ENCODE measurements at regions not wholly inside any gene's neighbourhood (a gene's known extent, or its start where the extent isn't known, plus 50 kb on each side); places are given as distances from the start of the nearest gene placed in this dataset.

DNA sequence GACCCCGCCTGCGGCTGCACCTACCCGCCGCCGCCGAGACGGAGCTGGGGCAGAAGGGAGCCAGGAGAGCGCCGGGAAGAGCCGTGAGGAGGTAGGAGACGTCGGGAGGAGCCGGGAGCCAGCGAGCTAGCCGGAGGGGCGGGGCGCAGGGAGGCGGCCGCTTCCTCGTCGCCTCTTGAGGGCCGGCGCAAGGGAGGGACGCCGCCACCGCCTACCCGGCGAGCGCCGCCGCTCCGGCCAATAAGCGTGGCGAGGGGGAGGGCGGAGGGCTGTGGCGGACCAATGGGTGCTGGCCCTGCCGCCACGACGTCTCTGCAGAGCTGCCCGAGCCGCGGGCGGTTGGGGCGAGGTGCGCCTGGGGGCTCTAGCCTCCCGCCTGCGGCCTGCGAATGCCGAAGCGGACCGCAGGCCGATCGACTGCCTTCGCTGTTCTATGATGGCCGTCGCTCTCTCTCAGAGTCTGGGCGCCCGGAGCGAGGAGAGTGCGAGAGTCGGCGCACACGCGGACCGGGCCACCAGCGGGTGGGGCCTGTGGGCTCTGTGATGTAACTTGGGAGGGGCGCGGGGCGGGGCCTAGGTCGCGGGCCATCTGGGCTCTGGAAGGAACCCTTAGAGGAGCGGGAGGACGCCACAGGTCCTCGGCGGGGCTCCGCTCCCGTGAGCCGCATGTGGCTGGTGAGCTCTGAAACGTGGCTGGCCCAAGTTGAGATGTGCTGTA, 72.7 kb upstream of the MAP4 start:
- TF ChIP-seq EZH2 (IDR thresholded peaks at IDR 0.05; ENCODE audit: low read length), result no peak
- TF ChIP-seq, protein P1, sequence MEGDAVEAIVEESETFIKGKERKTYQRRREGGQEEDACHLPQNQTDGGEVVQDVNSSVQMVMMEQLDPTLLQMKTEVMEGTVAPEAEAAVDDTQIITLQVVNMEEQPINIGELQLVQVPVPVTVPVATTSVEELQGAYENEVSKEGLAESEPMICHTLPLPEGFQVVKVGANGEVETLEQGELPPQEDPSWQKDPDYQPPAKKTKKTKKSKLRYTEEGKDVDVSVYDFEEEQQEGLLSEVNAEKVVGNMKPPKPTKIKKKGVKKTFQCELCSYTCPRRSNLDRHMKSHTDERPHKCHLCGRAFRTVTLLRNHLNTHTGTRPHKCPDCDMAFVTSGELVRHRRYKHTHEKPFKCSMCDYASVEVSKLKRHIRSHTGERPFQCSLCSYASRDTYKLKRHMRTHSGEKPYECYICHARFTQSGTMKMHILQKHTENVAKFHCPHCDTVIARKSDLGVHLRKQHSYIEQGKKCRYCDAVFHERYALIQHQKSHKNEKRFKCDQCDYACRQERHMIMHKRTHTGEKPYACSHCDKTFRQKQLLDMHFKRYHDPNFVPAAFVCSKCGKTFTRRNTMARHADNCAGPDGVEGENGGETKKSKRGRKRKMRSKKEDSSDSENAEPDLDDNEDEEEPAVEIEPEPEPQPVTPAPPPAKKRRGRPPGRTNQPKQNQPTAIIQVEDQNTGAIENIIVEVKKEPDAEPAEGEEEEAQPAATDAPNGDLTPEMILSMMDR (optimal IDR thresholded peaks at IDR 0.05 in 1 of 3, IDR thresholded peaks at IDR 0.05 in 1 of 3, conservative IDR thresholded peaks at IDR 0.05 in 1 of 3; ENCODE audit: extremely low read depth in 1 of 3, insufficient read depth in 2 of 3, low read length in 3 of 3), result no peak
- Histone ChIP-seq H3K79me2 (ENCODE audit: control insufficient read depth, insufficient read depth, low read length) (peaks cover 47% of the 10 kb centered on the region), H3K36me3 (ENCODE audit: control insufficient read depth in 2 of 2, extremely low read depth in 1 of 2, insufficient read depth in 2 of 2, low read length in 2 of 2) (peaks cover 0 to 11% of the 10 kb centered on the region in 2 experiments), H3K4me3 (ENCODE audit: control insufficient read depth in 2 of 3, extremely low read depth in 1 of 3, insufficient read depth in 2 of 3, low read depth in 1 of 3, low read length in 3 of 3) (peak overlapping the region; percentile 85 to 99 (median 93)), H3K27me3 (ENCODE audit: control insufficient read depth, extremely low read depth, insufficient read depth, low read length) (no peaks in the 10 kb centered on the region), H3K27ac (ENCODE audit: control insufficient read depth, insufficient read depth, low read length) (peak overlapping the region; percentile 98), H3K9ac (ENCODE audit: control insufficient read depth, extremely low read depth, insufficient read depth, low read length) (peak overlapping the region; percentile 97), H3K9me1 (ENCODE audit: control insufficient read depth, extremely low read depth, insufficient read depth, low read length) (peaks cover 3% of the 10 kb centered on the region), H3K9me3 (ENCODE audit: control insufficient read depth, low read depth, low read length) (no peaks in the 10 kb centered on the region), H3K4me1 (ENCODE audit: control insufficient read depth, extremely low read depth, insufficient read depth, low read length) (peaks cover 21% of the 10 kb centered on the region), H3K4me2 (ENCODE audit: control insufficient read depth, extremely low read depth, insufficient read depth, low read depth, low read length) (peak overlapping the region; percentile 73), H4K20me1 (ENCODE audit: control insufficient read depth, extremely low read depth, insufficient read depth, low read length) (peaks cover 14% of the 10 kb centered on the region), H2AFZ (ENCODE audit: control insufficient read depth, low read length) (peak overlapping the region; percentile 88)
- DNase-seq (ENCODE audit: low read depth, low spot score), result peak; percentile 66
- dilution Hi-C loops (cut with MboI; ENCODE audit: extremely low pct_ligation_motif_present, low sequenced_read_pairs), result no loop called here
- FAIRE-seq, result no peak

DNA sequence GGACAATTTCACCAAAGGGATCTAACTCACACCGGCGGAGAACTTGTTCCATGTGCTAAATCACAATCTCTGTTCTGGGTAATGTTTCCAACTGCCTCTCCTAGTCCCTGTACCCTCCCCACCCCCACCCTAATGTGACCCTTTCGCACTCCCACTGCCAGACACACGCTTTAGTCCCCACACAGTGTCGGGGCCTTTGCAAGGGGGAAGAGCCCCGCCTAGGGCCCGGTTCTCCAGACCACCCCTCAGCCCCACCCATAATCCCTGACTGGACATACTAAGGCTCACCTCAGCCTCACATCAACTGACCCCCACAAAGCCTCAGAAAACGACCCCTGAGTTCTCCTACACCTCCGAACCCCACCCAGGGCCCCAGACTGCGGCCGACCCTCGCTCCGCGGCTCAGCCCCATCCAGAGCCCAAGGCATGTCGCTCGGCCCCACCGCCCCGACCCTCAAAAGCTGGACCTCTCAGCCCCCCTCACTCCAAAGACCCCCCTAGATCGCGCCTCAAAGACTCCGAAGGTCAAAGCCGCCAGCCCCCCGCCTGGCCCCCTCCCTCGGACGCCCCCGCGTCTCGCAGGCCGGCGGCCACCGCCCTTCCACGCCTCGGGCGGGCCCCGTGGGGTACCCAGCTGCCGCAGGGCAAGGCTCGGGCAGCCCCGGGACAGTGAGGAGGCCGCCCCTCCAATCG, 72.0 kb upstream of the MAP4 start:
- H2AFZ ChIP-seq (ENCODE audit: control insufficient read depth, low read length), result peak overlapping the region; percentile 41
- H3K36me3 ChIP-seq (ENCODE audit: control insufficient read depth in 2 of 2, extremely low read depth in 1 of 2, insufficient read depth in 2 of 2, low read length in 2 of 2), result peaks cover 0 to 14% of the 10 kb centered on the region in 2 experiments
- TF ChIP-seq, protein P1 (optimal IDR thresholded peaks at IDR 0.05 in 1 of 3, IDR thresholded peaks at IDR 0.05 in 1 of 3, conservative IDR thresholded peaks at IDR 0.05 in 1 of 3; ENCODE audit: extremely low read depth in 1 of 3, insufficient read depth in 2 of 3, low read length in 3 of 3), result no peak
- no peak for TF ChIP-seq EZH2 (IDR thresholded peaks at IDR 0.05; ENCODE audit: low read length)
- H3K4me1 ChIP-seq (ENCODE audit: control insufficient read depth, extremely low read depth, insufficient read depth, low read length), result peaks cover 21% of the 10 kb centered on the region
- H3K4me2 ChIP-seq (ENCODE audit: control insufficient read depth, extremely low read depth, insufficient read depth, low read depth, low read length), result peak overlapping the region; percentile 81
- peak overlapping the region; percentile 98 for H3K27ac ChIP-seq (ENCODE audit: control insufficient read depth, insufficient read depth, low read length)
- H3K9me1 ChIP-seq (ENCODE audit: control insufficient read depth, extremely low read depth, insufficient read depth, low read length), result peaks cover 3% of the 10 kb centered on the region
- H3K9ac ChIP-seq (ENCODE audit: control insufficient read depth, extremely low read depth, insufficient read depth, low read length), result peak overlapping the region; percentile 97
- peaks cover 53% of the 10 kb centered on the region for H3K79me2 ChIP-seq (ENCODE audit: control insufficient read depth, insufficient read depth, low read length)
- dilution Hi-C loops (cut with MboI; ENCODE audit: extremely low pct_ligation_motif_present, low sequenced_read_pairs), result no loop called here
- no peak for FAIRE-seq
- no peak for DNase-seq (ENCODE audit: low read depth, low spot score)
- H3K4me3 ChIP-seq (ENCODE audit: control insufficient read depth in 2 of 3, extremely low read depth in 1 of 3, insufficient read depth in 2 of 3, low read depth in 1 of 3, low read length in 3 of 3), result peak overlapping the region; percentile 85 to 99 (median 93)
- H4K20me1 ChIP-seq (ENCODE audit: control insufficient read depth, extremely low read depth, insufficient read depth, low read length), result peaks cover 14% of the 10 kb centered on the region
- no peaks in the 10 kb centered on the region for H3K9me3 ChIP-seq (ENCODE audit: control insufficient read depth, low read depth, low read length)
- H3K27me3 ChIP-seq (ENCODE audit: control insufficient read depth, extremely low read depth, insufficient read depth, low read length), result no peaks in the 10 kb centered on the region
